Muscle layer of duodenum (tissue), 2 donors: ENCODE measurements at regions not wholly inside any gene's neighbourhood (a gene's known extent, or its start where the extent isn't known, plus 50 kb on each side); places are given as distances from the start of the nearest gene placed in this dataset.
"Not testable (repeated sequence)": the region's sequence is repeated elsewhere in the genome, so short reads cannot be mapped to it uniquely, and the experiment has no call there.

Source experiments
- H3K27ac ChIP-seq: one replicate; pipeline ENCODE4 v1.7.0; 2013; ENCODE audit warnings: mild to moderate bottlenecking, low read length
- H3K27me3 ChIP-seq: one replicate; pipeline ENCODE4 v1.7.0; 2013; ENCODE audit warnings: low read depth, mild to moderate bottlenecking, control low read depth, low read length
- H3K36me3 ChIP-seq, 2 donors: one replicate each; pipeline ENCODE4 v1.7.0; 2013; ENCODE audit warnings: low read length in 2 of 2, control low read depth in 1 of 2, mild to moderate bottlenecking in 1 of 2; ENCODE audit not compliant: insufficient read depth in 2 of 2, control insufficient read depth in 1 of 2
- H3K4me1 ChIP-seq, 2 donors: one replicate each; pipeline ENCODE4 v1.7.0; 2013; ENCODE audit warnings: low read length in 2 of 2, mild to moderate bottlenecking in 2 of 2, control low read depth in 1 of 2, moderate library complexity in 1 of 2; ENCODE audit not compliant: insufficient read depth in 2 of 2, control insufficient read depth in 1 of 2
- H3K4me3 ChIP-seq, 2 donors: one replicate each; pipeline ENCODE4 v1.7.0; 2013; ENCODE audit warnings: low read length in 2 of 2, low read depth in 1 of 2, mild to moderate bottlenecking in 1 of 2
- H3K9me3 ChIP-seq, 2 donors: one replicate each; pipeline ENCODE4 v1.7.0; 2013; ENCODE audit warnings: low read length in 2 of 2, control low read depth in 1 of 2, mild to moderate bottlenecking in 1 of 2; ENCODE audit not compliant: control insufficient read depth in 1 of 2
- donor health status: healthy.

- Histone ChIP-seq H3K4me1 (no peaks in the 10 kb centered on the region), H3K36me3 (no peaks in the 10 kb centered on the region), H3K9me3 (no peaks in the 10 kb centered on the region), H3K27ac (no peak overlapping the region), H3K4me3 (no peak overlapping the region), H3K27me3 (no peaks in the 10 kb centered on the region)
Observed at GRCh38 chr3:87549208-87549607, 272.8 kb upstream of the POU1F1 start.

DNA sequence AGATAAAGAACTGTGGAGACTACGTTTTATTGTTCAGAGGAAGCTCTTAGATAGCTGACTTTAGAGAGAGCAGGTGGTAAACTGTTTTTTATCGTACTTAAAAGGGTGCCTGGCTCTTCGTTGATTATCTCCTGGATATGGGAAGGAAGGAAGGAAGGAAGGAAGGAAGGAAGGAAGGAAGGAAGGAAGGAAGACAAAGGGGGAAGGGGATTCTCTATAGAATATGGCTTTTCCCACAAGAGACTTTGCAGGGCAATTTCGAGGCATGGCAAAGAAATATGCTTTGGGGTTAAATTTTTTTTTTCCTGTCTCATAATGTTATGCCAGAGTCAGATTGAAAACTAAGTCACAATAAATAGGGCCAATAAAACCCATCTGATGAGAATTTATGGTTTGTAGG lies 271.9 kb upstream of the POU1F1 start:
- Histone ChIP-seq H3K27me3 (no peaks in the 10 kb centered on the region), H3K9me3 (no peaks in the 10 kb centered on the region), H3K4me3 (no peak overlapping the region), H3K36me3 (no peaks in the 10 kb centered on the region), H3K4me1 (no peaks in the 10 kb centered on the region), H3K27ac (no peak overlapping the region)

GRCh38 chr3:87546216-87546615 lies 269.8 kb upstream of the POU1F1 start:
- Histone ChIP-seq H3K36me3 (no peaks in the 10 kb centered on the region), H3K27me3 (no peaks in the 10 kb centered on the region), H3K4me1 (no peaks in the 10 kb centered on the region), H3K9me3 (no peaks in the 10 kb centered on the region), H3K27ac (no peak overlapping the region), H3K4me3 (no peak overlapping the region)

DNA sequence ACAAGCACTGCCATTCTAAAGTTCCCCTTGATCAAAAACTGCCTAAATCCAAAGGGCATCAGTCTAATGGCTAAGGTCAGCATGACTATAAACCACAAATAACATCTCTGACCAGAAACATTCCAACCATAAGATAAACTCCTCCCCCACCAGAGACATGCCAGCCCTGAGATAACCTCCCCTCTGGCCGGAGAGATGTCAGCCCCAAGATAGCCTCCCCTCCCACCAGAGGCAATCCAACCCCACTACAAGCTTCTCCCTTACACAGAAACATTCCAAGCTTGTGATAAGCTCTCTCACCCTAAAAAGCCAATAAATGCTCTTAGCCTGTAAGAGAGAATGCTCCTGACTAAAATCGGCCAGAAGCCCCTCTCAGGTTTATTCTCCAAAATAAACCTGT lies 267.0 kb upstream of the POU1F1 start:
- not testable (repeated sequence) for H3K27ac ChIP-seq, H3K36me3 ChIP-seq, H3K4me1 ChIP-seq, H3K4me3 ChIP-seq, H3K27me3 ChIP-seq, H3K9me3 ChIP-seq

DNA sequence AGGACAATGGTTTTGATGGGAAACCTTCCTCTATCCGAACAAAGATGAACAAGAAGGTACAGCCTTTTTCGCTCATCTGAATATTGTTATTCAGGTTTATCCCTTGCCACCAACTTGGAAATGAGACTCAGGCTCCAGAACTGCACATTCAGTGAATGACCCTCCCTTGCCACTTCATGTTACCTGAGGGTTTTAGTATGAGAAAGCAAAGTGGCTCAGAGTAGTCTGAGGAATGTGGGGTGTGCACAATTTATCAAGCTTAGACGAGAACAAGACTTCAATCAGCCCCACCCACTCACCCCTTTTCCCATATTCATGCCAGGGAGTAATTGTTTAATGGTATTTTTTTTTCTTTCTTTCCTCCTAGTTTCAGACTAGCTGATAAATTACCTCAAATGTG lies 265.3 kb upstream of the POU1F1 start:
- Histone ChIP-seq H3K36me3 (no peaks in the 10 kb centered on the region), H3K27ac (no peak overlapping the region)

DNA sequence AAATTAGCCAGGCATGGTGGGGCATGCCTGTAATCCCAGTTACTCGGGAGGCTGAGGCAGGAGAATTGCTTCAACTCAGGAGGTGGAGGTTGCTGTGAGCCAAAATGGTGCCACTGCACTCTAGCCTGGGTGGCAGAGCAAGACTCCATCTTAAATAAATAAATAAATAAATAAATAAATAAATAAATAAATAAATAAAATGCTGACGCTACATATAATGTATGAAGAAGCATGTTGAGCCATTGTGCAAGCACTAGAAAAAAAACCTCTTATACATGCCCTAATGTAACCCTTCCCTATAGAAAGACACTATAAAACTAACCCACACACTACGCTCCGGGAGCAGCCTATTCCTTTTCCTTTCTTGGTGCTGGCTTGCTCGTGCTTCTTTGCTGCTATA lies 262.3 kb upstream of the POU1F1 start:
- not testable (repeated sequence) for H3K9me3 ChIP-seq, H3K36me3 ChIP-seq, H3K4me3 ChIP-seq, H3K4me1 ChIP-seq, H3K27me3 ChIP-seq, H3K27ac ChIP-seq

More for the DNA sequence above, 265.3 kb upstream of the POU1F1 start:
- no peaks in the 10 kb centered on the region for H3K27me3 ChIP-seq
- no peaks in the 10 kb centered on the region for H3K9me3 ChIP-seq
- H3K4me3 ChIP-seq, result no peak overlapping the region
- H3K4me1 ChIP-seq, result no peaks in the 10 kb centered on the region

GRCh38 chr3:87509401-87509800 lies 233.0 kb upstream of the POU1F1 start:
- Histone ChIP-seq H3K27me3 (no peaks in the 10 kb centered on the region), H3K36me3 (no peaks in the 10 kb centered on the region), H3K27ac (no peak overlapping the region), H3K4me3 (no peak overlapping the region), H3K4me1 (no peaks in the 10 kb centered on the region), H3K9me3 (no peaks in the 10 kb centered on the region)

DNA sequence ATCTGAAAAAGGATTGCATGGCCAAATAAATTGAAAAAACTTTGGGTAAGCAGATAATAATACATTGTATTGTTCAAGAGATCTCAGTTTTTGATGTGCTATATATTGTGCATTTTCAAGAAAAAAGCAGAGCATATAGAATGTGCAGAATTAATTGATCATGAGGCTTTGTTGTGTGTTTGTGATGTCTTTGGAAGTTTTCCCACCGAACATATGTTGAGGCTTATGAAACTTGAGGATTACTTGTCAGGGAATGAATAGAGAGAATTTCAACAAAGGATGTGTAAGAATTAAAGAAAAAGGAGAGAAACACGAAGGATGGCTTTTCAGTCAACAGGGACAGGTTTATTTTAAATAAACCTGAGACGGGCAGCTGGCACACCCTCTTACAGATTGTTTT lies 232.5 kb upstream of the POU1F1 start:
- H3K4me3 ChIP-seq, result no peak overlapping the region

DNA sequence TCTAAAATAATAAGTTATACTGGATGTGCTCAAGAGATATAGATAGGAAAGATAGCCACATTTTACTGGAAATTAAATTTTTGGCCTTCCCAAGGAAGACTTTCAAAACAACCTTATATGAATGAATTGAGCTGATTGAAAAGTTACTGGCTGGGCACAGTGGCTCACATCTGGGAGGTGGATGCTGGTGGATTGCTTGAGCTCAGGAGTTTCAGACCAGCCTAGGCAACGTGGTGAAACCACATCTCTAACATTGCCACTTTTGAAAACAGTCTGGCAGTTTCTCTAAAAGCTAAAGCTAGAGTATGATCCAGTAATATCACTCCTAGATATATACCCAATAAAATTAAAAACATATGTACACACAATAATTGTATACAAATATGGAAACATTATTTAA lies 231.4 kb upstream of the POU1F1 start:
- Histone ChIP-seq H3K27ac (no peak overlapping the region), H3K36me3 (no peaks in the 10 kb centered on the region), H3K4me1 (no peaks in the 10 kb centered on the region), H3K4me3 (no peak overlapping the region), H3K9me3 (no peaks in the 10 kb centered on the region), H3K27me3 (no peaks in the 10 kb centered on the region)

More for the DNA sequence above, 232.5 kb upstream of the POU1F1 start:
- Histone ChIP-seq H3K4me1 (no peaks in the 10 kb centered on the region), H3K27me3 (no peaks in the 10 kb centered on the region), H3K9me3 (no peaks in the 10 kb centered on the region), H3K27ac (no peak overlapping the region), H3K36me3 (no peaks in the 10 kb centered on the region)

GRCh38 chr3:87503900-87504498 lies 227.6 kb upstream of the POU1F1 start:
- Histone ChIP-seq H3K27me3 (no peaks in the 10 kb centered on the region), H3K4me1 (no peaks in the 10 kb centered on the region), H3K36me3 (no peaks in the 10 kb centered on the region), H3K27ac (no peak overlapping the region), H3K4me3 (no peak overlapping the region), H3K9me3 (no peaks in the 10 kb centered on the region)

DNA sequence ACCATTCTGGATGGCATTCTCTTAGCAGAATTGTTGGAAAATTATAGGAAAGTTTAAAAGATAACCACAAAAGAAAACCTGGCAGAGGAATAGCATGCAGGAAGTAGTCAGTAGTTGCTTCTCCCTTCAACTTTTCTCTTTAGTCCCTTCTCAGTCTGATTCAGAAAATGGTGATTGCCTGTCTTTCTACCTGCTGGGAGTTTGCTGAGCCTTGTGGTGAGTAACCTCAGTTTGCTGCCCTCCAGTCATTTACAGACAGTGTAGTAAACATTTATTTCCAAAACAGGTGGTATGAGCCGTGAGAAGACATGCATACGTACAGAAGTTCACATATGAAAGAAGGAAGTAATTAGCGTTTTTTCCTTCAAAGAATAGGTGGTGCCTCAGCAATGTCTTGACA lies 224.7 kb upstream of the POU1F1 start:
- Histone ChIP-seq H3K27ac (no peak overlapping the region), H3K36me3 (no peaks in the 10 kb centered on the region), H3K27me3 (no peaks in the 10 kb centered on the region), H3K4me3 (no peak overlapping the region), H3K9me3 (no peaks in the 10 kb centered on the region), H3K4me1 (no peaks in the 10 kb centered on the region)

DNA sequence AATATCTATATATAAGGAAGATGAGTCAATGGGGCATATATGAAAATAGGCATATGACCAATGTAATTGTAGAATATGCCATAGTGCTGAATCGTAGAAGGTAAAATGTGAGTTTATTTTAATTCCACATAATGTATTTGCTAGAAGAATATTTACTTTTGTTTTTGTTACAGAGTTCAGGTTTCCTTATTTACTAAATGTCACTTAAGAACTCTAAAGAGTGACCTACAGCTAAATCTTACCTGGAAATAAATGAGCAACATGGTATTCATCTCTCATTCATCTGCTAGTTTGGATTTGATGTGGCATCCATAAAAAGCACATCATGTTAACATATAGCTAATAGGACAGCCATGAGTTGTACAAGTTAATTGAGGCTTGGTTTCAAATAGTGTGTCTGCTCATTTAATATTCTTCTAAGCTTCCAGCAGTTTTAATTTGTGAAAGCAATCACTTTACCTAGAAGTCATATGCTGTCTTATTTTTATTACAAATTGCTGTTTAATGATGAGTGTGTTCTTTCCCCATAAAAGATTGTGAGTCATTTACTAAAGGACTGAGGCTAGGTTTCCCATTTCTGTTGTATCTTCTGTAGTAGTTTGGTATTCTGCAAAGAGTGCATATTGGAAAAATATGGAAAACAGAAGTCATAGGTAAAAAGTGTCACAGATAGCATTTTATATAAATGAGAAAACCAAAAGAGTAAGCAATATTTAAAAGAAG lies 222.1 kb upstream of the POU1F1 start:
- H3K36me3 ChIP-seq, result no peaks in the 10 kb centered on the region
- no peak overlapping the region for H3K27ac ChIP-seq
- no peaks in the 10 kb centered on the region for H3K9me3 ChIP-seq
- no peaks in the 10 kb centered on the region for H3K4me1 ChIP-seq
- H3K4me3 ChIP-seq, result no peak overlapping the region
- H3K27me3 ChIP-seq, result no peaks in the 10 kb centered on the region
